B cell (primary cell): ENCODE measurements at regions not wholly inside any gene's neighbourhood (a gene's known extent, or its start where the extent isn't known, plus 50 kb on each side); places are given as distances from the start of the nearest gene placed in this dataset.

ENCODE experiments used
- ATAC-seq: fragments of 200-7000 bp; cut with Tn5 transposase; one replicate; pipeline ENCODE4 v1.10.0; 2021; ENCODE audit warnings: low read depth, mild to moderate bottlenecking, moderate number of reproducible peaks, moderate library complexity
- CTCF ChIA-PET: fragments of 350-600 bp; sonication (Branson Sonifier 250); formaldehyde crosslinking; loops from one replicate; lab custom pipeline; 2021; ENCODE audit warnings: antibody characterized with exemption, inconsistent platforms; lab: Charles Lee
- POLR2A ChIA-PET: fragments of 350-600 bp; sonication (Branson Sonifier 250); formaldehyde crosslinking; loops from one replicate; lab custom pipeline; 2021; ENCODE audit warnings: antibody characterized with exemption; lab: Charles Lee
- DNase-seq: peaks from one replicate; pipeline ENCODE4 v3.0.0; 2013
- H2AFZ ChIP-seq: 2 replicates; pipeline ENCODE4 v1.6.1; 2012; ENCODE audit warnings: mild to moderate bottlenecking, low read depth, low read length; ENCODE audit not compliant: insufficient read depth, poor library complexity, severe bottlenecking
- H3K27ac ChIP-seq, 2 donors: 1 replicate in 1 of 2; 2 replicates in 1 of 2; pipeline ENCODE4 v1.5.1; 2012 to 2013; ENCODE audit warnings: low read length in 2 of 2, mild to moderate bottlenecking in 2 of 2, moderate library complexity in 1 of 2
- H3K27me3 ChIP-seq, 4 experiments: fragments of 200-600 bp in 1 of 4; sonication (generic) in 1 of 4; replicated peaks in 1 of 4; 1 replicate in 2 of 4; 2 replicates in 2 of 4; pipeline versions ENCODE4 v1.6.1 to v1.7.0; 2013 to 2016; ENCODE audit warnings: low read length in 3 of 4, mild to moderate bottlenecking in 2 of 4, mixed read lengths in 1 of 4, moderate library complexity in 1 of 4; ENCODE audit not compliant: insufficient read depth in 4 of 4, control insufficient read depth in 3 of 4; ENCODE audit errors: control extremely low read depth in 1 of 4
- H3K36me3 ChIP-seq, 2 experiments: replicated peaks in 1 of 2; 1 replicate in 1 of 2; 2 replicates in 1 of 2; pipeline versions ENCODE4 v1.6.1 to v1.7.1; 2013; ENCODE audit warnings: low read length in 1 of 2; ENCODE audit not compliant: insufficient read depth in 2 of 2, control insufficient read depth in 1 of 2; ENCODE audit errors: control extremely low read depth in 1 of 2, extremely low read depth in 1 of 2
- H3K4me1 ChIP-seq, 2 donors: fragments of 200-600 bp in 1 of 2; sonication (generic) in 1 of 2; 1 replicate in 1 of 2; 2 replicates in 1 of 2; pipeline versions ENCODE4 v1.5.1 to v1.6.1; 2013 to 2017; ENCODE audit warnings: low read length in 2 of 2; ENCODE audit not compliant: control insufficient read depth in 2 of 2, insufficient read depth in 2 of 2
- H3K4me2 ChIP-seq: replicated peaks from 2 replicates; pipeline ENCODE3; 2012; ENCODE audit warnings: mild to moderate bottlenecking, low read depth, low read length; ENCODE audit not compliant: poor library complexity, severe bottlenecking
- H3K4me3 ChIP-seq, 5 experiments: fragments of 200-600 bp in 1 of 5; sonication (generic) in 1 of 5; 1 replicate in 3 of 5; 2 replicates in 2 of 5; pipeline versions ENCODE4 v1.5.1 to v1.7.0; 2011 to 2016; ENCODE audit warnings: low read length in 4 of 5, mild to moderate bottlenecking in 4 of 5, low read depth in 2 of 5, control low read depth in 1 of 5, moderate library complexity in 1 of 5; ENCODE audit not compliant: insufficient read depth in 1 of 5; ENCODE audit errors: control extremely low read depth in 1 of 5, extremely low read depth in 1 of 5
- H3K79me2 ChIP-seq: fragments of 200-600 bp; sonication (generic); one replicate; pipeline ENCODE4 v1.6.0; 2016; ENCODE audit warnings: low read length; ENCODE audit not compliant: control insufficient read depth, insufficient read depth
- H3K9ac ChIP-seq: fragments of 200-600 bp; sonication (generic); 2 replicates; pipeline ENCODE4 v1.6.1; 2017; ENCODE audit warnings: mild to moderate bottlenecking, low read length, moderate library complexity
- H3K9me3 ChIP-seq, 3 donors: one replicate each; pipeline versions ENCODE4 v1.6.1 to v1.7.1; 2013; ENCODE audit warnings: low read length in 2 of 3; ENCODE audit not compliant: control insufficient read depth in 2 of 3, insufficient read depth in 1 of 3; ENCODE audit errors: control extremely low read depth in 1 of 3
- H4K20me1 ChIP-seq: 2 replicates; pipeline ENCODE4 v1.6.0; 2012; ENCODE audit warnings: mild to moderate bottlenecking, low read length; ENCODE audit not compliant: insufficient read depth, control insufficient read depth, poor library complexity, severe bottlenecking
- H3K27ac Mint-ChIP-seq: one replicate; pipeline ENCODE4 v1.8.0; 2021; ENCODE audit warnings: mixed read lengths
- H3K27me3 Mint-ChIP-seq: one replicate; pipeline ENCODE4 v1.8.0; 2021; ENCODE audit warnings: mixed read lengths
- H3K4me1 Mint-ChIP-seq: one replicate; pipeline ENCODE4 v1.8.0; 2021; ENCODE audit warnings: mixed read lengths
- H3K4me3 Mint-ChIP-seq: one replicate; pipeline ENCODE4 v1.8.0; 2021; ENCODE audit warnings: mixed read lengths
- H3K9me3 Mint-ChIP-seq: one replicate; pipeline ENCODE4 v1.8.0; 2022; ENCODE audit warnings: mixed read lengths; ENCODE audit not compliant: insufficient read depth
- CTCF ChIP-seq: fragments of 200-600 bp; IDR thresholded peaks from one replicate; pipeline ENCODE4 v1.8.0; 2022; ENCODE audit warnings: antibody characterized with exemption, mild to moderate bottlenecking
- EZH2 ChIP-seq: IDR thresholded peaks from 2 replicates; pipeline ENCODE4 v1.6.1; 2012; ENCODE audit warnings: borderline replicate concordance, low read depth, mild to moderate bottlenecking, moderate library complexity, low read length; ENCODE audit not compliant: insufficient read depth, poor library complexity, severe bottlenecking
- WGBS: methylation state at CpG from one replicate; pipeline ENCODE4 v1.1.5; 2013; ENCODE audit warnings: missing lambda C conversion rate; ENCODE audit not compliant: insufficient coverage; 5-methylcytosine and 5-hydroxymethylcytosine counted together
- intact Hi-C: fragments of 100-400 bp; cut with micrococcal nuclease; formaldehyde crosslinking; loops from one replicate; pipeline ENCODE4 v1.10.0; 2022

GRCh38 chr18:66979009-66979408 is 375.1 kb upstream of the CDH19 start:
- Histone ChIP-seq H3K27me3 (no peaks in the 10 kb centered on the region), H3K27ac (no peak overlapping the region), H3K36me3 (no peaks in the 10 kb centered on the region), H3K9ac (no peak overlapping the region), H3K4me2 (no peak overlapping the region), H3K79me2 (no peaks in the 10 kb centered on the region), H3K9me3 (no peaks in the 10 kb centered on the region), H2AFZ (no peak overlapping the region), H3K4me1 (no peaks in the 10 kb centered on the region), H3K4me3 (no peak overlapping the region), H4K20me1 (no peaks in the 10 kb centered on the region)
- ChIA-PET POLR2A (no interaction called here), CTCF (no interaction called here)
- Mint-ChIP-seq H3K4me1 (no peaks in the 10 kb centered on the region), H3K4me3 (no peak overlapping the region), H3K9me3 (peaks cover 2% of the 10 kb centered on the region), H3K27ac (no peak overlapping the region), H3K27me3 (no peaks in the 10 kb centered on the region)
- DNase-seq (no peak), ATAC-seq (no peak)
- intact Hi-C loops = no loop called here
- TF ChIP-seq EZH2 = no peak
- no peak for TF ChIP-seq CTCF

GRCh38 chr18:66972681-66973080 is 368.8 kb upstream of the CDH19 start:
- ChIA-PET CTCF (interaction anchor here (0.8 kb wide), 1 partner anchor 10 kb away, joined by 3 read pairs; no protein-coding TSS in a partner anchor), POLR2A (no interaction called here)
- DNase-seq = no peak
- no peaks in the 10 kb centered on the region for H3K4me1 Mint-ChIP-seq
- intact Hi-C loops = no loop called here
- Histone ChIP-seq H3K4me3 (no peak overlapping the region), H3K4me2 (no peak overlapping the region), H3K27ac (no peak overlapping the region), H3K9ac (no peak overlapping the region), H3K9me3 (no peaks in the 10 kb centered on the region), H3K79me2 (no peaks in the 10 kb centered on the region), H4K20me1 (no peaks in the 10 kb centered on the region), H2AFZ (no peak overlapping the region), H3K4me1 (no peaks in the 10 kb centered on the region), H3K36me3 (no peaks in the 10 kb centered on the region), H3K27me3 (no peaks in the 10 kb centered on the region)
- peaks cover 3% of the 10 kb centered on the region for H3K9me3 Mint-ChIP-seq
- TF ChIP-seq CTCF = no peak
- TF ChIP-seq EZH2 = no peak
- H3K4me3 Mint-ChIP-seq = no peak overlapping the region
- WGBS = no CpG with 5 or more reads among the region's 1 CpG
- H3K27me3 Mint-ChIP-seq = no peaks in the 10 kb centered on the region
- H3K27ac Mint-ChIP-seq = no peak overlapping the region
- ATAC-seq = no peak
